ENCODE measurements at regions not wholly inside any gene's neighbourhood (a gene's known extent, or its start where the extent isn't known, plus 50 kb on each side); places are given as distances from the start of the nearest gene placed in this dataset.

DNA sequence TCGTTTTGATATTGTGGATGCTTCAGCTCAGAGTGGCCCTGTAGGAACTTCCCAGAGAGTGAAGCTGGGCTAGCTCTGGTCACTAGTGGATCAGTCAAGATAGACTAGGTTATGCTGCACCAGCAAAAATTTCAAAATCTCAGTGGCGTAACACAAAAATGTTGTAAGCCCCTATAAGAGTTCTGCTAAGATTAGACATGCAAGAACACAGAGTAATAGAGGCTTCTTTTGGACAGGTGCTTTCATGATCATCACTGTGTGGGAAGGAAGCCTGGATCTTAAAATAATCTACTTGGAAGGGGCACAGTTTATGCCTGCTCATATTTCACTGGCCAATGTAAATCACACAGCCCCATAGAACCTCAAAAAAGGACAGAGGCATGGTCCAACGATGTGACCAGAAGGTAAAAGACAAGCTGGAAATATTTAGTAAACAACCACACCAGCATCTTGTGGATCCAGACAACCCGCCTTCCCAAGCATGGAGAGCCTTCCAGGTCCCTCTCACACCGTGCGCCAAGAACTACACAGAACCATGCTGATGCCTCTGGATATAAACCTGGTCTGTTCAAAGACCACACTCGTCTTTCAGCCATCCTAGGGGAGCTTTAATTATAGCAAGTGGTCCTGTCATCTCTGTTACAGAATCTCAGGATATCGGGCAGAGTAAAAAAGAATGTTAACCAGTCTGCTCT lies 554.3 kb downstream of the EPHB1 start:
- DNase-seq, result no peak
- H3K36me3 ChIP-seq (ENCODE audit: control insufficient read depth, insufficient read depth, low read length), result no peaks in the 10 kb centered on the region
- 60% methylated on average over 1 of the region's 8 CpGs for WGBS (ENCODE audit: insufficient coverage, low lambda C conversion rate)
- H3K4me1 ChIP-seq (ENCODE audit: control insufficient read depth, insufficient read depth, low read length), result no peaks in the 10 kb centered on the region
- H3K27me3 ChIP-seq (ENCODE audit: control insufficient read depth, insufficient read depth, low read length), result no peaks in the 10 kb centered on the region
- H3K4me3 ChIP-seq (ENCODE audit: low read length), result no peak overlapping the region
- H3K27ac ChIP-seq (ENCODE audit: low read length), result no peak overlapping the region
- no peaks in the 10 kb centered on the region for H3K9me3 ChIP-seq (ENCODE audit: control insufficient read depth, low read depth, low read length)

DNA sequence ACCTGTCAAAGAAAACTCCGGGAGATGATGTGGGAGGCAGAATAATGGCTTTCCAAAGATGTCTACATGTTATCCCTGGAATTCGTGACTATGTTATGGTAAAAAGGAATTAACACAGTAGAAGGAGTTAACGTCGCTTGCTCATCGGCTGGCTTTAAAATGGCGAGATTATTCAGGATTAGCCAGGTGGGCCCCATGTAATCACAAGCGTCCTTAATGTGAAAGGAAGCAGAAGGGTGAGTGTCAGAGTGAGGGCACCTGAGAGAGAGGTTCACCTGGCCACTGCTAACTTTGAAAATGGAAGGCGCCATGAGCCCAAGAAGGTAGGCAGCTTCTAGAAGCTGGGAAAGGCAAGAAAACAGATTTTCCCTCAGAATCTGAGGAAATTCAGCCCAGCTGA lies 557.2 kb downstream of the EPHB1 start:
- 100% methylated on average over 1 of the region's 8 CpGs for WGBS (ENCODE audit: insufficient coverage, low lambda C conversion rate)
- no peaks in the 10 kb centered on the region for H3K4me1 ChIP-seq (ENCODE audit: control insufficient read depth, insufficient read depth, low read length)
- no peaks in the 10 kb centered on the region for H3K27me3 ChIP-seq (ENCODE audit: control insufficient read depth, insufficient read depth, low read length)

DNA sequence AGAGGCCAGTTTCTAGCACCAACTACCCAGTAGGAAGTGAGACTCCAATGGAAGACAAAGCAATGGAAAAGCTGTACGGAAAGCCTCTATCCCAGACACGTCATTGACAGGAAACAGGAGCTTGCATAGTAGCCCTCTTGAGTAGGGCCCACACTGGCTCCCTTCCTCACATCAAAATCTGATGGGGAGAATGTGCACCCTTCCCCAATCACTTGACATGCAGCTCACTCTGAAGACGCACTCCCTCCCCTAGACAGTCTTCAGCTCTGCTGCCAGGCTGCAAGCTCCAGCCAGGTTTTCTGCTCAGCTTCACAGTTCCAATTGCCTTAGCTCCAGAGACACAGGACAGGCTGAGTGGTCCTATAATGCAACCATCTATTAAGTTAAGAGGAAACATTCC lies 567.8 kb downstream of the EPHB1 start:
- Histone ChIP-seq H3K9me3 (ENCODE audit: control insufficient read depth, low read depth, low read length) (no peaks in the 10 kb centered on the region), H3K36me3 (ENCODE audit: control insufficient read depth, insufficient read depth, low read length) (no peaks in the 10 kb centered on the region), H3K27me3 (ENCODE audit: control insufficient read depth, insufficient read depth, low read length) (no peaks in the 10 kb centered on the region), H3K27ac (ENCODE audit: low read length) (no peak overlapping the region), H3K4me1 (ENCODE audit: control insufficient read depth, insufficient read depth, low read length) (no peaks in the 10 kb centered on the region), H3K4me3 (ENCODE audit: low read length) (no peak overlapping the region)
- no peak for DNase-seq
- no CpG with 5 or more reads among the region's 3 CpGs for WGBS (ENCODE audit: insufficient coverage, low lambda C conversion rate)

More for the DNA sequence above, 557.2 kb downstream of the EPHB1 start:
- Histone ChIP-seq H3K27ac (ENCODE audit: low read length) (no peak overlapping the region), H3K36me3 (ENCODE audit: control insufficient read depth, insufficient read depth, low read length) (no peaks in the 10 kb centered on the region), H3K9me3 (ENCODE audit: control insufficient read depth, low read depth, low read length) (no peaks in the 10 kb centered on the region), H3K4me3 (ENCODE audit: low read length) (no peak overlapping the region)
- DNase-seq, result no peak

DNA sequence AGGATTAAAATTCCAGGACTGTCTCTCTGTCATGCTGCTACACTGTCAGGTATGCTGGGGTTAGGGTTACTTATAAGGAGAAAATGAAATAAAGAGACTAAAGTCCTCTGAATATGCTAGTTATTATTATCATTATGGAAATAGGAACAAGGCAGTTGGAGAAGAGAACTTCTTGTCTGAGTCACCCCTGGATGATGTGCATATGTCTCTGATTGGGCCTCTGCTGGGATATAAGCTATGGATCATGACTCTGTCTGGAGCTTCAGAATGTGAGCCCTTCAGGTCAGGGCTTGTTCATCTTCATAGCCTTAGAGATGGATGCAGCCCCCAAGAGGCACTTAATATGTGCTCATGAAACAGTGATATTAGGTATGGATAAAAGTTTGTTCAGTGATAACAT lies 569.6 kb downstream of the EPHB1 start:
- no peaks in the 10 kb centered on the region for H3K36me3 ChIP-seq (ENCODE audit: control insufficient read depth, insufficient read depth, low read length)
- H3K27me3 ChIP-seq (ENCODE audit: control insufficient read depth, insufficient read depth, low read length), result no peaks in the 10 kb centered on the region
- H3K4me3 ChIP-seq (ENCODE audit: low read length), result no peak overlapping the region
- H3K9me3 ChIP-seq (ENCODE audit: control insufficient read depth, low read depth, low read length), result no peaks in the 10 kb centered on the region
- no peak overlapping the region for H3K27ac ChIP-seq (ENCODE audit: low read length)
- no peaks in the 10 kb centered on the region for H3K4me1 ChIP-seq (ENCODE audit: control insufficient read depth, insufficient read depth, low read length)
- DNase-seq, result no peak

DNA sequence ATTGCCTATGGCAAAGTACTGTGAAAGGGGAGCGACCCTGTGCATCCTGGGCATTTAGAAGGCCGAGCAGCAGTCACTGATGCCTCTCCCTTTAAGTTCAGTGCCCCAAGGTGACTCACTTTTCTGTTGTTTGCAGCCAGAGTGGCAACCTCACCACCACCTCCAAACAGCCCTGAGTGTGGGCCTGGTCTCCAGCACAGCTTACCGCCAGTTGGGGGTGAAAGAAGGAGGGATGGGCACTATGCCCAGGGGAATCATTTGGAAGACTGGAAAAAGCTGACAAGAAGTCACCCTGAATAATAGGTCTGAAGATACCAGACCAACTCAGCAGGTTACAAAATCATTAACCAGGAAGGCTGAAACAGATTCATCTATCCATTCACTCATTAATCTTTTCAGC lies 571.8 kb downstream of the EPHB1 start:
- H3K36me3 ChIP-seq (ENCODE audit: control insufficient read depth, insufficient read depth, low read length), result no peaks in the 10 kb centered on the region
- H3K27ac ChIP-seq (ENCODE audit: low read length), result no peak overlapping the region
- H3K27me3 ChIP-seq (ENCODE audit: control insufficient read depth, insufficient read depth, low read length), result no peaks in the 10 kb centered on the region
- no peaks in the 10 kb centered on the region for H3K4me1 ChIP-seq (ENCODE audit: control insufficient read depth, insufficient read depth, low read length)
- H3K9me3 ChIP-seq (ENCODE audit: control insufficient read depth, low read depth, low read length), result no peaks in the 10 kb centered on the region
- WGBS (ENCODE audit: insufficient coverage, low lambda C conversion rate), result no CpG with 5 or more reads among the region's 3 CpGs
- DNase-seq, result no peak
- no peak overlapping the region for H3K4me3 ChIP-seq (ENCODE audit: low read length)

DNA sequence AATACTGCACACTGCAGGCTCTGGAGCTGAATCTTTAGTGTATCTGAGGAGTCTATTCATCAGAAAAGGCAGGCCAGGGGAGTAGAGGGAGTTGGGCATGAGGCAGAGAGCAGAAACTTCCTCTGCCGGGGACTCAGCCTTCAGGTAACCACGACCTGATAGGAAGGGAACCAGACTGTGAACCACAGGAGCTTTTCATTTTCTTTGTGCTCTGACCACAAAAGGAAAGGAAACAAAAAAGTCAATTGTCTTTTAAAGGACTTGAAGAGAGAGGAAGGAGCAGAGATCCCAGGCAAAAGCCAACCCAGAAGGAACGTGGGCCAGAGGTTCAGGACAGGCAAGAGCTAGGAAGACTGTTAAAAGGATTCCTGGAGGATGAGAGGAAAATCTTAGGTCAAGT lies 573.3 kb downstream of the EPHB1 start:
- Histone ChIP-seq H3K4me3 (ENCODE audit: low read length) (no peak overlapping the region), H3K9me3 (ENCODE audit: control insufficient read depth, low read depth, low read length) (no peaks in the 10 kb centered on the region), H3K27ac (ENCODE audit: low read length) (no peak overlapping the region), H3K4me1 (ENCODE audit: control insufficient read depth, insufficient read depth, low read length) (no peaks in the 10 kb centered on the region), H3K27me3 (ENCODE audit: control insufficient read depth, insufficient read depth, low read length) (no peaks in the 10 kb centered on the region), H3K36me3 (ENCODE audit: control insufficient read depth, insufficient read depth, low read length) (no peaks in the 10 kb centered on the region)
- DNase-seq, result no peak
- 50% methylated on average over 1 of the region's 3 CpGs for WGBS (ENCODE audit: insufficient coverage, low lambda C conversion rate)

DNA sequence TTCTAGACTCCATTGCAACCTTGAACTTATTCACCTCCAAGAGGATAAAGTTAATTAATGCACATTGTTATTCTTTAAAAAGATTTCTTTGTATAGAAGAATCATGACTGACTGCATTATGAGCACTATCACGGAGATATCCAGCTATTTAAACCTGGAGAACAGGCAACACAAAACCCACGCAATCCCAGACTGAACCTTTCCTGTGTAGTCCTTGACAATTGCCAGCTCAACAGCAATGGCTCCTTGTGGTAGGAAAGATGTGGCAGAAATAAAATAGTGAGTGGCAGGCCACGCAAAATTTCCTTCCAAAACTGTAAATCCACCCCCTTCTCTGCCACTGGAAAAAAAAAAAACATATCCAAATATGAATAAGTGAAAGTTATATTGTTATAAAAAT lies 573.7 kb downstream of the EPHB1 start:
- H3K4me1 ChIP-seq (ENCODE audit: control insufficient read depth, insufficient read depth, low read length), result no peaks in the 10 kb centered on the region
- H3K36me3 ChIP-seq (ENCODE audit: control insufficient read depth, insufficient read depth, low read length), result no peaks in the 10 kb centered on the region
- H3K4me3 ChIP-seq (ENCODE audit: low read length), result no peak overlapping the region
- no peak for DNase-seq
- no peak overlapping the region for H3K27ac ChIP-seq (ENCODE audit: low read length)
- H3K9me3 ChIP-seq (ENCODE audit: control insufficient read depth, low read depth, low read length), result no peaks in the 10 kb centered on the region
- no peaks in the 10 kb centered on the region for H3K27me3 ChIP-seq (ENCODE audit: control insufficient read depth, insufficient read depth, low read length)
- WGBS (ENCODE audit: insufficient coverage, low lambda C conversion rate), result 100% methylated on average over 1 of the region's 3 CpGs

DNA sequence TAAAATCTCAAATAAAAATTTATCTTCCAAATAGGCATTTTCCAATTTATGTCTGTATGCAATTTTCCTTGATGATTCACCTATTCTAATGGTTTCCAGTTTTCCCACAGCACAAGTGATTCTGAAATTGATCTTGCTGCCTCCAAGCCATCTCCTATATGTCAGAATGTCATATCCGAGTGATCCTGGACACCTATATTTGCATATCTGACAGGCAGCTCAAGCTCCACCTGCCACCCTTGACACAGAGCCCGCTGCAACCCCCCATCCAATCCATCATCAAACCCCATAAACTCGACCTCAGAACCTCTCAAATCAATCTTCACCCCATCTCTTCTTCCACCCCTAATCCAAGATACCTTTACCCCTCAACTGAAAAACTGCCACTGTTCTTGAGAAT lies 579.5 kb downstream of the EPHB1 start:
- no CpG with 5 or more reads among the region's 3 CpGs for WGBS (ENCODE audit: insufficient coverage, low lambda C conversion rate)
- no peak for DNase-seq
- H3K9me3 ChIP-seq (ENCODE audit: control insufficient read depth, low read depth, low read length), result no peaks in the 10 kb centered on the region
- no peaks in the 10 kb centered on the region for H3K36me3 ChIP-seq (ENCODE audit: control insufficient read depth, insufficient read depth, low read length)
- no peak overlapping the region for H3K4me3 ChIP-seq (ENCODE audit: low read length)
- H3K27me3 ChIP-seq (ENCODE audit: control insufficient read depth, insufficient read depth, low read length), result no peaks in the 10 kb centered on the region
- H3K4me1 ChIP-seq (ENCODE audit: control insufficient read depth, insufficient read depth, low read length), result no peaks in the 10 kb centered on the region
- H3K27ac ChIP-seq (ENCODE audit: low read length), result no peak overlapping the region

DNA sequence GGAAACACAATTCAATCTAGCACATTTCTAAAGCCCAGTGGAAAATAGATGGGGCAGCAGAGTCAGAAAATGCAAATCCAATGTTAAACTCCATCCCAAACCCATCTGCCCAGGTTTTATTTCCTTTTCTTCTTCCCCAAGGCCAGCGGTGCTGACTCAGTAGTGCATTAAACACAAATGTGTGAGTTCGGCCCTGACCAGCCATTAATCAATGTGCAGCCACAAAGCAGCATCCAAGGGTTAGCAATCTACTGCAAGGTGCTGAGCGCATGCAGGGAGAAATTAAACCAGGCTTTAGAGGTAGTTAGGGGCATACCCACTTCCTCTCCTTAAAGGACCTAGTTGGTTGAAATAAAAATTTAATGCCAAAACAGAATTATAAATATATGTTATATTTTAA lies 583.3 kb upstream of the PPP2R3A start:
- DNase-seq, result no peak
- Histone ChIP-seq H3K27ac (ENCODE audit: low read length) (no peak overlapping the region), H3K36me3 (ENCODE audit: control insufficient read depth, insufficient read depth, low read length) (no peaks in the 10 kb centered on the region), H3K4me3 (ENCODE audit: low read length) (no peak overlapping the region), H3K9me3 (ENCODE audit: control insufficient read depth, low read depth, low read length) (no peaks in the 10 kb centered on the region), H3K27me3 (ENCODE audit: control insufficient read depth, insufficient read depth, low read length) (no peaks in the 10 kb centered on the region), H3K4me1 (ENCODE audit: control insufficient read depth, insufficient read depth, low read length) (no peaks in the 10 kb centered on the region)
- WGBS (ENCODE audit: insufficient coverage, low lambda C conversion rate), result no CpG with 5 or more reads among the region's 3 CpGs

DNA sequence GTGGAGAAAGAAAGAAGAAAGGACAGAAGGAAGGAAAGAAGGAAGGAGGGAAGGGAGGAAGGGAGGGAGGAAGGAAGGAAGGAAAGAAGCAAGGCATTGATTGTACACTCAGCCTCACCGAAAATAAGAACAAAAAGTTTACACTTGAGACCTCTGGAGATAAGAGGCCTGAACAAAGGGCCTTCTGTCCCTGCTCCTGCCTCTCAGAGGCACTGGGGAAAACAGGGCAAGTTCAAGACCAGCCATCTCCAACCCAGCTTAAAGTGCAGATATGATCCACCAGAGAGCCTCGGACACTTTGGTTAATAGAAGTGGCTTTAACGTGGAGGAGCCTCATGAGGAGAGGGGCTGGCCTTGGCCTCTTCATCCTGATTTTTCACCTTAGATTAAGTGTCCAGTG lies 582.9 kb upstream of the PPP2R3A start:
- no peak overlapping the region for H3K27ac ChIP-seq (ENCODE audit: low read length)
- H3K9me3 ChIP-seq (ENCODE audit: control insufficient read depth, low read depth, low read length), result no peaks in the 10 kb centered on the region
- WGBS (ENCODE audit: insufficient coverage, low lambda C conversion rate), result no CpG with 5 or more reads among the region's 3 CpGs
- no peak overlapping the region for H3K4me3 ChIP-seq (ENCODE audit: low read length)
- H3K4me1 ChIP-seq (ENCODE audit: control insufficient read depth, insufficient read depth, low read length), result no peaks in the 10 kb centered on the region
- H3K36me3 ChIP-seq (ENCODE audit: control insufficient read depth, insufficient read depth, low read length), result no peaks in the 10 kb centered on the region
- DNase-seq, result no peak
- H3K27me3 ChIP-seq (ENCODE audit: control insufficient read depth, insufficient read depth, low read length), result no peaks in the 10 kb centered on the region

DNA sequence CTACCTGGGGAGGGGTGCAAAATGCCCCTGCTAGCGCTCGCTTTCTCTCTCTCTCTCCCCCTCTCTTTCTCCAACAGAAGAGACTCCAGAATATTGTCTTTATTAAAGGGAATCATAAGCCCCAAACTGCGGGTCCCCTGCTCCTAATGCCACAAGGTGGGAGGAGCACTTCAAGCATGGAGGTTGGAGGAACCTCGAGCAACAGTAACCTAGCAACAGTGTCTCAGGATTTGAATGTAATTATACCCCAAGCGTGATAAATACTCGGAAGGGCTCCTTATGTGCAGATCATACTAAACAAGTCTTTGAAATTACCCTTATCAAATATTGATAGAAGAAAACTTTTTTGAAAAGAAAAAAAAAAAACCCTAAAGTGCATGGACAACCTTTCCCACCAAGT lies 582.2 kb upstream of the PPP2R3A start:
- no peak for DNase-seq
- Histone ChIP-seq H3K4me1 (ENCODE audit: control insufficient read depth, insufficient read depth, low read length) (no peaks in the 10 kb centered on the region), H3K27ac (ENCODE audit: low read length) (no peak overlapping the region), H3K36me3 (ENCODE audit: control insufficient read depth, insufficient read depth, low read length) (no peaks in the 10 kb centered on the region), H3K4me3 (ENCODE audit: low read length) (no peak overlapping the region), H3K27me3 (ENCODE audit: control insufficient read depth, insufficient read depth, low read length) (no peaks in the 10 kb centered on the region), H3K9me3 (ENCODE audit: control insufficient read depth, low read depth, low read length) (no peaks in the 10 kb centered on the region)
- 54% methylated on average over 2 of the region's 6 CpGs for WGBS (ENCODE audit: insufficient coverage, low lambda C conversion rate)
